ENCODE measurements at regions not wholly inside any gene's neighbourhood (a gene's known extent, or its start where the extent isn't known, plus 50 kb on each side); places are given as distances from the start of the nearest gene placed in this dataset.

- TF ChIP-seq CTCF (IDR thresholded peaks at IDR 0.05) (no peak), POLR2A (IDR thresholded peaks at IDR 0.05) (no peak)
These were observed 96.4 kb upstream of the NOL4 start for GRCh38 chr18:34321066-34321465.
